Globus pallidus (tissue), 1 donor: ENCODE measurements at regions not wholly inside any gene's neighbourhood (a gene's known extent, or its start where the extent isn't known, plus 50 kb on each side); places are given as distances from the start of the nearest gene placed in this dataset.

Experiments
- DNase-seq: peaks from one replicate; pipeline ENCODE4 v3.0.0-alpha.2; 2015; ENCODE audit warnings: low spot score

DNA sequence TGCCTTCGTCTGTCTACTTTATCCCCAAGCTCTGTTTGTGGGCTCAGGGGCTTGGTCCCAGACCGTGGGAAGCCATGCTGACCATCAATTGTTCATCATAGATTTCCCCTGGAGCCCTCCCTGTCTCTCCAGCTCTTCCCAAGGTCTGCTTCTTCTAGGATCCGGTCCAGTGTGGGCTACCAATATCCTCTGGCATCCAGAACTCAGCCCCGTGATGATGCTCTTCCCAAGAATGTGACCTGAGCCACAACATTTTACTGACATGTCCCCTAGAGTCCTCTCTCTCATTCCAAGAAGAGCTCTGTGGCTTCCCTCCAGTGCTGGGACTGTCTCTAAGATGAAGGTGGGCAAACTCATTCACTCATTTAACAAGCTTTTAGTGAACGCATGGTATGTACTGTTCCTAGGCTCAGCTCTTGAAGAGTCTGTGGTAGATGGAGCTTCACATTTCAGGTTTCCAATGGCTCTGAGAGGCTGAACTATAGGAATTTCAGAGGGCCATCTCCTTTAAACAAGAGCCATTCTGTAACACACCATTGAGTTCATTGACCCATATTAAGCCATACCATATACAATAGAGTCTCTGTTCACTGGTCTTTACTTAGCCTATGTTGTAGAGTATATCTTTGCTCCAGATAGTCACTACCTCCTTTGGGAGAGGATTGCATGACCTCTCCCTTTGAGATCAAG is 142.0 kb upstream of the APCDD1 start:
- DNase-seq: no peak

DNA sequence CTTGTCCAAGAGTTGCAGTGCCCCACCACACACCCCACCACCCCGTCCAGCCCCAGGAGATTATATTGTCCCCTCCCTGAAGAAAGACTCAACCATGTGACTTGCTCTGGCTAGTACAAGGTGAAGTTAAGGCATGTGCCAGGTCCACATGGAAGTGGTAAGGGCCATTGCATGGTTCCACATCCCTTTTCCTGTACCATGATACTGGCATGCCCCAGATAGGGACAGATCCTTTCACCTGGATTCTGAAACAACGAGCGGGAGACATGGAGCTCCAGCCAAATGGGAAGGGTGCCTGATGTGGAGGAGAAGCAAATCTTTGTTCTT is 141.5 kb upstream of the APCDD1 start:
- no peak for DNase-seq

DNA sequence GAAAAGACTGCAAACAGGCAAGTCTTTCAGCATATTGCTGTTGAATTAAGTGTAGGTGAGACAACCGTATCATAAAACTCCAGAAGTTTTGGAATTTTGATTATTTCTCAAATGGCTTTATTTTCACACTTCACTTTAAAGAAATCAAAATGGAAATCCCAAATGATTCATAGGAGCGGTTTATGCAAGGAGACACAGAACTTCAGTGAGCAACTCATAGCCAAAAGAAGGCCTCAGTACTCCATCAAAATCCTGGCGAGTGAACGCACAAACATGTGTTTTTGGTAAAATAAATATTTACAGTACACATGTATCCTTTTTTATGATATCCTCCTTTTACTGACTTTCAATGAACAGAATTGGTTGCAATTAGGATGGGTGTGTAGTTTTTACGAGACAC is 140.4 kb upstream of the APCDD1 start:
- DNase-seq: no peak

DNA sequence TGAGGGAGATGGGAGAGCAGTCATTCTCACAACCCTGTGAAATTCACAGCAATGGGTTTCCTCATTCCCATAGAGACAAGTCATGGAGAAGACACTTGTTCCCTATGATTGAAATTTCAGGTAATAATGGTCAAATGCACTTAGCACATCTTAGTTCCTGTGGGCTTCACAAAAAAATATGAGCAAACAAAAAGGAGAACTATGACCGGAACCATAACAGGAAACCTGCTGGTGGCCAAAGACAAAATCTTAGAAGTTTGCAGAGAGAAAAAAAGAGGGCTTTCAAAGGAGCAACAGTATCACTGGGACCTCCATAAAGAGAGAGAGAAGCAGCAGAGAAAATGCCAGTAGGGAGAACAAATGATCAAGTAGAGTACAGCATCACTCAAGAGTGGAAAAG is 138.9 kb upstream of the APCDD1 start:
- no peak for DNase-seq

DNA sequence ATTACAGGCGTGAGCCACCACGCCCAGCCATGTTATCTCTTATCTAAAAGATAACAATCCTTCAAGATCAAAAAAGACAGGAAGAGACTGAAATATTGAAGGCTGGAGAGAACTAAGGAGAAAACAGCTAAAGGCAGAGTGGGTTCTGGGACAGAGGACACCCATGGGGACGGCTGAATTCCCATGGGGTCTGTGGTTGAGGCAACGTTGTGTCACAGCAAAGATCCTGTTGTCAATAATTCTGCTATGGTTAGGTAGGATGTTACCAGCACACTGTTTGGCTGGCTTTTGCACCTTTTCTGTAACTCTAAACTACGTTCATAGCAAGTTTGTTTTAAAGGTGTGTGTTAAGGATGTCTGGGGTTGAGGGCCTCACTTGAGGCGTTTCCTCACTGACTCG is 137.7 kb upstream of the APCDD1 start:
- no peak for DNase-seq

DNA sequence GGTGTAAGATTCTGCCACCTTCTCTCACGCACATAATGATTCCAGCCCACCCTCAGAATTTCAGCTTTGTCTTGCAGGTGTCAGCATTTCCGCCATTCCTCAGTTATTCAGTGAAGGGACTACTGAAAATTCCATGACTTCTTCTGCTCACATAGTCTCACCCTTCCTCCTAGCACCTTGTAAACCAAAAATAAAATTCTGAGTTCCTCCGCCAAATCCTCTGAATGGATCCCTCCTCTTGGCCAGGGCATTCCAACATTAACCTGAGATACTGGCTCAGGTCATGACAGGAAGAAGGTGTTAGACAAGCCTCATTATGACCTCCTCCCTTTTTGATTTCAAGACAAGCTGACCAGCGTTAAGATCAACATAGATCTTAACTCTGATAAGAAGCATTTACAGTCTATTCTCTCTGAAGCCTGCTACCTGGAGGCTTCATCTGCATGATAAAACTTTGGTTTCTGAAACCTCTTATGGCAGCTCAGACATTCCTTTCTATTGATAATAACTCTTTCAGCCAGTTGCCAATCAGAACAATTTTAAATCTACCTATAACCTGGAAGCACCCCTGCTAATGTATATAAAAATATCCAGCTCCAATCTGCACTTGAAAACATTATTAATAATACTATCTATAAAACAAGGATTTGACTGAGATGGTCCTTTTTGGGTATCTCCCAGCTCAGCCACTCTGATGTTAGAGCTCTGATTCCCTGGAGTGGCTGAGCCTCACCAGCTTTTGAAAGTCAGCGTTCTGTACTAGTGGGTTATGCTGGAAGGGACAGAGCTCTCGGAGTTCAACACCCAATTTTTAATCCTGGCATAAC is 136.4 kb upstream of the APCDD1 start:
- no peak for DNase-seq

DNA sequence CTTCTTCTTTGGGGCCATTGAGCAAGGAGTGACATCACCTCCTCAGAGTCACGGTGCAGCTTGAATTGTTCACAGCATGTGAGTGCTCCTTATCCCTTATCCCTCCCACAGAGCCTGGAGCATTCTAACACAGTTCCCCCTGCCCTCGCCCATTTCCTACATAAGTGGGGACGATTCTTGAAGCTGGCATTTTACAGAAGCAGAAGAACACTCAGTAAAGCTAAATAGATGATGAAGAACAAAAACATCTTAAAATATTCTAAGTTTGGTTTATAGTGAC is 135.8 kb upstream of the APCDD1 start:
- no peak for DNase-seq

DNA sequence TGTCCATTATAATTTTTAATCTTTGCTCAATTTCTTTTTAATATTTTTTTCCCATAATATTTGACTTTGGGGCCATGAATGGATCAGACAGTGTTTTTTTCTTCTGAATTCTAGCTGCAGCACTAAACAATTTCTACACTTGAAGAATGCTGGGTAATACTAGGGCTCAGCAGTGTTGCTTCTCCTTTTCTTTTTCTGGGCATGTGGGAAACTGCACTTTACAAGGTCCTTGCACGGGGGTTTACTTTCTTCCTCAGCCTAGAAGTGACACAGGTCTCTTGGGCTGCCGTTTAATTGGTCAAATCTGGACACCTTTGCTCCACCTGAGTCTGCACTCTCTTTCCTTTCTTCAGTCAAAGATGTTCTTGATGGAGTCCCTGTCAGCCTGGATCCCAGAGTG is 135.4 kb upstream of the APCDD1 start:
- DNase-seq: no peak

DNA sequence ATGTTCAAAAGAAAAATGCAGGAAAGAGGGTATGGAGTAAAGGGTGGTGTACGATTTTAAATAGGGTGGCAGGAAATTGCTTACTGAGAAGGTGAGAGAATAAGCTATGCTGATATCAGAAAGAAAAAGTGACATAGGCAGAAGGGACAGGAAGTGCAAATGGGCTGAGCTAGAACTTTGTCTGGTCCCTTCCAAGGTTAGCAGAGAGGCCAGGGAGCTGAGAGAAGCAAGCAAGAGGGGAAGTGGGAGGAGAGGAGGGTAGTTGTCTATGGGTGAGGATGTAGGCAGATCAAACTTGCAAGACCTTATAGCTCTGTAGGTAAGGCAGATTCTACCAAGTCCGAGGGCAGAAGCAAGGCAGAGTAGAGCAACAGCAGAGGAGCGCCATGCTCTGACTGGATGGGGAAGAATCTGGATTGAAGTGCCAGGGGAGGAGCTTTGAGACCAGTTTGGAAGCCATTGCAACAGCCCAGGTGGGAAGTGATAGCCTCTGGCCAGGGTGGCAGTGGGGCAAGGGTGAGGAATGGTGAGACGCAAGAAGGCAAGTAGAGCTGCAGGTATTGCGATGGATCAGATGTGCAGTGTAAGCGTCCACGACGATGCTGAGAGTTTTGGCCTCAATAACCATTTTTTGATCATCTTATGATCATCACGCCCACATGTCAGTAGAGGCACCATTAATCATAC is 134.4 kb upstream of the APCDD1 start:
- DNase-seq: no peak

DNA sequence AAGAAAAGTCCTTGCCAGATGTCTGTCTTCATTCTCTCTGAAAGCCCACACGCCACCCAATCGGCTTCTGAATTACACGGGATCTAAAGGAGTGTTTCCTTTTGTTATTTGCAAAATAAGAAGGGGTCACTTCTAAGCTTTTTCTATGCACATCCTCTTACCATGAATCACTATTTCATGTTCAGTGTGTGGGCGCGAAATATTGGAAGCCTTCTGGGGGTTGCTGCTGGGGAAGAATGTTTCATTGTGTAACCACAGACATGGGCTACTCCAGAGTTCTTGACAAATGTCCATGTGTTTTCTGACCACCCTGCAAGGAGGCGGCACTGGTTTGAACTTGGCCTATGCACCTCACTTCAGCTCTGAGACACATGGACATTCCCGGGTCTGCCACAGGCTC is 133.6 kb upstream of the APCDD1 start:
- no peak for DNase-seq

DNA sequence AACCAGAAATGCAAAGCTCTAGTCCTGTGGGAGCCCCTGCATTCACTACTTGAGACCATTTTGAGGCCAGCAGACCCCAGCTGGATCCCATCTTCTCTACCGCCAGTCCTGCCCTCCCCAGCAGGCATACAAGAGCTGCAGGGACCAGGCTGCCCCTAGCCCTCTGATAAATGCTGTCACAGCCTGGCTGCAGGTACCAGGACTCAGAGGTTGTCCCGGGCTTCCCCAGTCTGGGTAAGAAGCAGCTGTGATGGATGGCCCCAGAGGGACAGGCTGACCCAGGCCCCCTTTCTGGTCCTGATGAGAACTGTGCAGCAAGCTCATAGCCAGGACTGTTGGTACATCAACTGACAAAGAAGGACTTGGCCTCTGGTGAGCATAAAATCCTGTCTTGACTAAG is 132.9 kb upstream of the APCDD1 start:
- no peak for DNase-seq

DNA sequence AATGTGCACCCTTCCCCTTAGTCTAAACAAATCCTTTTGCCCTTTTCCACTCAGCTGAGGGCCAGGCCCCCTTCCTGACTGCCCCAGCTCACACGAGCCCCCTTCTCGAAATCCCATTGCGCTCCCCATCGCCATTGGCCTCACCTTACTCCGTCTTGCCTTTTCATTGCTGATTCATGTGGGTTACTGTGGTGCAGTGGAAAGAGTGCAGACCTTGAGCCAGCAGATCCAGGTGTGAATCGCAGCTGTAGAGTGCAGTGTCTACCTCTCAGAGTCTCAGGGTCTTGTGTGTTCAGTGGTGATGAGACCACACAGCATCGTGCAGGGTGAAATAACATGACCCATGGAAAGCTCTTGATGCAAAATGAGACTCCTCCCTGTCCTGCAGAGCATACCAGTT is 132.4 kb upstream of the APCDD1 start:
- DNase-seq: no peak

DNA sequence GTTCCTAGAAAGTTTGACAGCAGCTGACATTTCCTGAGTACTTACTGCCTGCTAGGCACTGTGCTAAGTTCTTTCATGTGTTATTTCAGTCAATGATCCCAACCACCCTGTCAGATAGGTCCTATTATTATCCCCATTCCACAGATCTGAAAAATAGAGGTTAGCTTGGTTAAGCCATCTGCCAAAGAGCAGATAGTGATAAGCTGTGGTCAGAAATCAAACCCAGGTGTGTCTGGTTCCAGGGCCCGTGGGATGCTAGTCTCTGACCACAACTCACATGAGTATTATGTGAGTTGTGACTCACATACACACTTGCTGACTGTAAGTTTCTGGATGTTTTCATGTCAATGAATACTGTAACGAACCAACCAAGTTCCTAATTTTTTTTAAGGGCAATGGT is 132.0 kb upstream of the APCDD1 start:
- DNase-seq: no peak

DNA sequence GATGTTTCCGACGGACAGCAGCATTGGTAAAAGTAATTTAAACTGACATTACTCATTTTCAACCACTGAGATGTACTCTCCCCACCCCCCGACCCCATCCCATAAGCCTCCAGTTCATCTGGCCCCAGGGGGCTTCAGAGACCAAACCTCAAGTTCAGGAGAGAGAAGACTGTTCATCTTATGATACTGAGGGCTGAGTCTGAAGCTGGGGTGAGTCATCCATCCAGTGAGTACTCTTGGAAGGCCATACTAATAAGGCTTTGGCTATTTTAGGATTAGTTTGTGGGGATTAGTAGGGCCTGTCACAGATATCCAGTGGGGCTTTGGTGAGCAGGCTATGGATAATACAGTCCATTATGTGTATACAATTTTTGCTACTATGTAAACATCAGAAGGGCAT is 125.3 kb upstream of the APCDD1 start:
- no peak for DNase-seq

DNA sequence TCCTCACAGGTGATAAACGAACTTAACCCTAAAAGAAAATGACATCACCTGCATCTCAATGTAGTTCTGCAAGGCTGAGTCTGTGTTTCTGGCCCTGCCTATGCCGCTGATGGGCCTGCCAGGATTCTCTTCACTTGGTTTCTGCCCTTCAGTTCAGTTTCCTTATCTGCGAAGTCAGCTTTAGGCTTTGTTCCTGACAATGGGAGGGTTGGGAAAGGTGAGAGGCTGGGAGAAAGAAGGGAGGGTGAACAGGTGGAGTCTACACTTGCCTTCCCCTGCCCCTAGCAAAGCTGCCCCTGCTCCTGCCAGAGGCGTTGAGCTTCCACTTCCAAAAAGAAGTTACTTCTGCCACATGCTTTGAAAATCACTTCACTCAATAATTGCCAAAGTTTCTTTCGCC is 124.0 kb upstream of the APCDD1 start:
- DNase-seq: no peak

DNA sequence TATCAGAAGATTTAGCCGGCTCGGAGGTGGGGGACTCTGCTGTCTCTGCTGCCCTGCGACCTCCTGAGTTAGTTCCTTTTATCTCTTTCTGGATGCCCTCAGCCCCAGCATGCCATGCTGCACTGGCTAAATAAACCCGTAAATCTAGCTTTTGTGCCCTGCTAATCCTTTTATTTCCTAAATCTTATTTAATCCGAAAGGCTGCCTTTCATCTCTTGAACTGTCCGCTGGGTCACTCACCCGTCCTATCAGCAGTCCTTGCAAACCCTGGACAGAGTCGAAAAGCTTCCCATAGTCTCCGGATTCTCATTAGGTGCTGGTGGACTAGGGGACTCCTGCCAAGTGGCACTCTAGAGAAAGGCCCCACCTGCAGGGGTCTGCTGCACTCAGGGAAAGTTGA is 122.0 kb upstream of the APCDD1 start:
- no peak for DNase-seq

DNA sequence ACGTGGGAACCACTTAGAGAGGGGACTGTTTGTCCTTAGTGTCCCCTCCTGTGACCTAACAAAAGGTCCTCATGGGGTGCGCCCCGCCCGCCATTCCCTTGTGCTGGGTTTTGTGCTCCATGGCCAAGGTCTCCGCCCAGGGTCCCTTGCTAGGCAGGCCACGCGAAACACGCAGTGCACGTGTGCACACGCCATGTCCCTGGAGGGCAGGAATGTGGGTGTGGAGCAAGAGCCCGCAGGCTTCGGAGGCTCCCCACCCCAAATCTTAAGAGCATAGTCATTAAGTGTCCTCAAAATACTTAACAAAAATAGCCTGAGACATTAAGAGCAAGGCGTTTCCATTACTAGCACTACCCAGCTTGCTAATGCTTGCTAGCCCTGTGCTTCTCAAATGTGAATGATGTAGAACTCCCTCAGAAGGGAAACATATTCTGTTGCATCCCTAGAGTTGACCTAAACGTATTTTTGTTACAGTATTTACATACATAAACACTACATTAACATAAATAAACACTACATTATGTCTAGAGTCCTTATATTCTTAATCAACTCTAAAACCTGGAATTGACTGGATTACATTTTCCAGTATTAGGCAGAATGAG is 117.6 kb upstream of the APCDD1 start:
- DNase-seq: no peak

DNA sequence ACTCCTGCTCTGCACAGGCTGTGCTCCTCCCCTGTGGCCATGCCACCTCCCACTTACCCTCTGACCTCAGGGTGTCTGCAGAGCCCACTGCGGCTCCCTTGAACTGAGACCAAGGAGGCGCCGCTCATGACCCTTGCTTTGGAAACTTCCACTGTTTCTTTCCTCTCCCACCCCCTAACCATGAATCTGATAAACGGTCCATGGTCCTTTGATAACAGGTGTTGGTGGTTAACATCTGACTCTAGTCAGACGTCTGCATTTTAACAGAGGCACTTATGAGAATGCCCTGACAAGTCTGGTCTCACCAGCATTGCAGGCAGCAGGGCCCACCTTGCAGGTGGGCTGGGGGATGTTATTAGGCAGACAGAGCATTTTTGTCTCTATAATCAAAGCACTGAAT is 113.6 kb upstream of the APCDD1 start:
- DNase-seq: no peak

DNA sequence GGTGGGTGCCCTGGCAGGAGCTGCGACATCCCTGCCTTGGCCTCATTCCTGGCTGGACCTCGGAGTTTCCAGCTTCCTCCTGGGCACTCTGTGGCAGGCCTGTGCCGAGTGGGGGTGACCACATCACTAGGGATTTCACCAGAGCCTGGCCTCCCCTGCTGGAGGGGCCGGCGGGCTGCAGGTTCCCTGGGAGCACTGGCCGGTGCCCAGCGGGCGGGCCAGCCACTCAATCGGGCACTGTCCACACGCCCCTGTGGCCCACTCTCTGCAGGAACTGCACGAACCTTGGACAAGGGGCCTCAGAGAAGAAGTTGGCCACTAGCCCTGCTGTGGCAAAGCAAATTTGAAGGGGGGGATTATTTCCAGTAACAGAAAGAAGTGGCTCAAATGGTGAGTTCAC is 110.7 kb upstream of the APCDD1 start:
- DNase-seq: peak; percentile 63

DNA sequence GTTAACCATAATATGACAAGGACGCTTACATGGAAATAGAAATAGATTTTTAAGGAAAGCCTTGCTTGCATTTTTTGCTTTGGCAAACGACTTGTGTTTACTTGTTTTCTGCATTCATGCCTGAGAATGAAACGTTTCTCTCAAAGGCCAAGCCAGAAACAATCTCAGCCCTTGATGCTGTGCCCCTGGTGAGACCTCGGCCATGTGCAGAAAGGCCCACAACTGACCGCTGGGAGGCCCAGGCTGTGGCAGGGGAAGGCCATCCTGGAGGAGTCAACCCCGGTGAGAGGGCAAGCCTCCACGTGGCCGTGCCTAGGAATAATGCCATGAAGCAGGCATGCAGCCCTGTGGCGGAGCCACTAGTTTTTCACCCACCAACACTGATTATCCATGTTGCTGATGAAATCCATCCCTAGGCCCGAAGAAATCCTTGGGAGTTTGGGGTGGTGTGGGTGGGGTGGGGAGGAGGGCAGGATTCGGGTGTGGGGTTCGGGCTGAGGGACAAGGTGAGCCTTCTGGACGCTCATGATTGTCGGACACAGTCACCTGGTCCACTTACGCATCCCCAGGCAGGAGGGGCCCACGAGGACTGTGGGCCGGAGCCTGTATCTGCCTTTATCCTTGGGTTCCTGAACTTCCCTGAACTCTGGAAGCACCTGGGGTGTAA is 107.6 kb upstream of the APCDD1 start:
- no peak for DNase-seq

DNA sequence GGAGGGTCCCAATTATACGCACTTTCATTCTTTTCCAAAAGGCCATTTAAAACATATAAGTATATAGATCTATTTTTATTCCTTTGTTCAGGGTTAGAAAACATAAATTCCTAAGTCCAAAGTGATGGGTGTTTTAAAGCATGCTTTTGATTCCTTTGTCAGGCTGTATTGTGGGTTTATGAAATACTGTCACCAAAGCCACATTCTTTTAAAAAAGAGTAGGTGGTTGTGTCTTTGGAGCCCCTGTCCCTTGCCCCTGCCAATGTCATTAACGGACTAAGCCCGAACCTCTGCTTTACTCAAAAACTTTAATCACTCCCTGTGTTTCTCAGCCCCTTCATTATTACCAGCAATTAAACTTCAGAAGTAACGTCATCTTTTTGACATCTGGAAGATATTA is 104.9 kb upstream of the APCDD1 start:
- no peak for DNase-seq

DNA sequence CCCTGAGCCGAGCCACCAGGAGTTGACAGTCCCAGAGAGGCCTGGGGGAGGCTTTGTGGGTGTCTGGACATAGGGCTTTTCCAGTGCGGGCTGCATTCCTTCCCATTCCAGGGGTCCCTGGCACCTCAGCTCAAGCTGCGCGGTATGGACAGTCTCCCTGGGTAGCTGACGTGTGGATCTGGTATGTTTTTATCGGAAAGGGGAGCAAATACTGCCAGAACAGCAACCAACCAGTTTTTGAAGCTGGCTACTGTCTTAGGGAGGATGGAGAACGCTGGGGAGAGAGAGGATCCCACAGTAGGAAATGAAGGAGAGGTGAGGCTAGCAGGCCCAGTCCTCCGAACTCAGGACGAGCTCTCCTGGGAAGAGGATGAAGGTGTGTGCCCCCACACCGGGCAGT is 103.8 kb upstream of the APCDD1 start:
- DNase-seq: no peak
